GM12878 (cell line): ENCODE measurements at regions not wholly inside any gene's neighbourhood (a gene's known extent, or its start where the extent isn't known, plus 50 kb on each side); places are given as distances from the start of the nearest gene placed in this dataset.

Experiments
- ATAC-seq: fragments of 200-7000 bp; cut with Tn5 transposase; 3 replicates; pipeline ENCODE4 v1.9.1; 2020; ENCODE audit warnings: mild to moderate bottlenecking, moderate library complexity
- BruUV-seq: library from RNA; stranded (reverse); fragments of 400-500 nt; replicated peaks from 2 replicates; lab custom pipeline; 2021; lab: Mats Ljungman, UMichigan
- CTCF ChIA-PET: fragments of 300-600 bp; sonication (Branson Sonifier 250); formaldehyde crosslinking; extraction: SDS; loops from one replicate; lab custom pipeline; 2021; ENCODE audit warnings: inconsistent platforms; lab: Yijun Ruan, JAX
- POLR2A ChIA-PET: fragments of 350-600 bp; formaldehyde crosslinking; extraction: SDS; loops from one replicate; lab custom pipeline; 2021; ENCODE audit warnings: inconsistent platforms; lab: Charles Lee
- RAD21 ChIA-PET: fragments of 300-600 bp; sonication (Branson Sonifier 250); formaldehyde crosslinking; loops from one replicate; lab custom pipeline; 2023; ENCODE audit warnings: antibody characterized with exemption; ENCODE audit not compliant: unreplicated experiment; lab: Charles Lee
- SMC1A ChIA-PET: fragments of 300-600 bp; sonication (Branson Sonifier 250); formaldehyde crosslinking; loops from one replicate; lab custom pipeline; 2023; ENCODE audit not compliant: unreplicated experiment, uncharacterized antibody; lab: Charles Lee
- DNase-seq: peaks from one replicate; pipeline ENCODE4 v3.0.0-alpha.2; 2011; ENCODE audit warnings: low read depth, low spot score
- FAIRE-seq: peaks from 3 replicates; lab custom pipeline; 2011; peaks lifted over from hg19 to GRCh38; lab: Jason Lieb, UNC
- H2AFZ ChIP-seq: 2 replicates; pipeline ENCODE4 v1.6.0; 2011; ENCODE audit warnings: low read depth, low read length, control low read depth; ENCODE audit not compliant: control insufficient read depth
- H3K27ac ChIP-seq: 2 replicates; pipeline ENCODE4 v1.5.1; 2011; ENCODE audit warnings: control low read depth; ENCODE audit not compliant: control insufficient read depth, insufficient read depth
- H3K27me3 ChIP-seq, 2 experiments: replicated peaks in 1 of 2; 2 replicates each; pipeline versions ENCODE4 v1.6.0 to v1.6.1; 2011; ENCODE audit warnings: low read length in 1 of 2; ENCODE audit not compliant: control insufficient read depth in 2 of 2, insufficient read depth in 2 of 2
- H3K36me3 ChIP-seq, 2 experiments: 2 replicates each; pipeline ENCODE4 v1.5.1; 2011; ENCODE audit warnings: low read length in 1 of 2; ENCODE audit not compliant: control insufficient read depth in 2 of 2, insufficient read depth in 2 of 2
- H3K4me1 ChIP-seq: 2 replicates; pipeline ENCODE4 v1.6.1; 2011; ENCODE audit warnings: mild to moderate bottlenecking, low read length, moderate library complexity, mixed read lengths; ENCODE audit not compliant: control insufficient read depth, insufficient read depth
- H3K4me2 ChIP-seq: 2 replicates; pipeline ENCODE4 v1.6.0; 2011; ENCODE audit warnings: control low read depth; ENCODE audit not compliant: control insufficient read depth, insufficient read depth
- H3K4me3 ChIP-seq: fragments of 200-600 bp; sonication (generic); 2 replicates; pipeline ENCODE4 v1.5.1; 2016
- H3K79me2 ChIP-seq: 2 replicates; pipeline ENCODE4 v1.6.0; 2011; ENCODE audit warnings: low read length; ENCODE audit not compliant: control insufficient read depth, insufficient read depth
- H3K9ac ChIP-seq: 2 replicates; pipeline ENCODE4 v1.8.0; 2011; ENCODE audit warnings: low read length, control low read depth, mixed read lengths; ENCODE audit not compliant: control insufficient read depth, insufficient read depth
- H3K9me3 ChIP-seq: replicated peaks from 3 replicates; pipeline ENCODE4 v1.5.1; 2011; ENCODE audit warnings: mild to moderate bottlenecking, low read length; ENCODE audit not compliant: control insufficient read depth, insufficient read depth
- H4K20me1 ChIP-seq: 2 replicates; pipeline ENCODE4 v1.6.0; 2011; ENCODE audit not compliant: control insufficient read depth, insufficient read depth
- BACH1 ChIP-seq: fragments of 450-650 bp; IDR thresholded peaks from 2 replicates; pipeline ENCODE4 v1.6.1; 2017; ENCODE audit warnings: mild to moderate bottlenecking, borderline replicate concordance
- FOXK2 ChIP-seq: fragments of 450-650 bp; IDR thresholded peaks from 2 replicates; pipeline ENCODE4 v1.6.1; 2017; ENCODE audit warnings: mild to moderate bottlenecking, moderate library complexity
- FOXM1 ChIP-seq: IDR thresholded peaks from 2 replicates; pipeline ENCODE4 v1.6.1; 2012; ENCODE audit warnings: low read depth, mild to moderate bottlenecking, inconsistent platforms, low read length, moderate library complexity
- IKZF2 ChIP-seq, 2 experiments: fragments of 450-650 bp; IDR thresholded peaks; 2 replicates each; pipeline ENCODE4 v1.6.1; 2017; ENCODE audit warnings: mild to moderate bottlenecking in 2 of 2, moderate library complexity in 2 of 2
- MEF2B ChIP-seq: fragments of 450-650 bp; IDR thresholded peaks from 2 replicates; pipeline ENCODE4 v1.6.1; 2018; ENCODE audit warnings: mild to moderate bottlenecking, moderate library complexity; ENCODE audit not compliant: partially characterized antibody, poor library complexity, severe bottlenecking
- MTA2 ChIP-seq: fragments of 450-650 bp; IDR thresholded peaks from 2 replicates; pipeline ENCODE4 v1.6.1; 2016; ENCODE audit warnings: low read depth, mild to moderate bottlenecking, moderate library complexity
- MYB ChIP-seq: fragments of 150-350 bp; IDR thresholded peaks from 2 replicates; pipeline ENCODE4 v1.6.1; 2014; ENCODE audit warnings: mild to moderate bottlenecking, low read depth, low read length, borderline replicate concordance
- NBN ChIP-seq: fragments of 450-650 bp; IDR thresholded peaks from 2 replicates; pipeline ENCODE4 v1.6.1; 2016
- RELA ChIP-seq: fragments of 450-650 bp; IDR thresholded peaks from 2 replicates; pipeline ENCODE4 v1.8.0; 2014; ENCODE audit warnings: borderline replicate concordance; ENCODE audit not compliant: partially characterized antibody
- TARDBP ChIP-seq: IDR thresholded peaks from 2 replicates; pipeline ENCODE4 v1.6.1; 2016; ENCODE audit warnings: borderline replicate concordance
- TCF7 ChIP-seq: IDR thresholded peaks from 2 replicates; pipeline ENCODE4 v1.6.1; 2014; ENCODE audit warnings: antibody characterized with exemption, borderline replicate concordance
- ZNF274 ChIP-seq: IDR thresholded peaks from one replicate; pipeline ENCODE4 v1.8.0; 2011; ENCODE audit not compliant: insufficient read length, insufficient read depth
- WGBS: methylation state at CpG from one replicate; pipeline ENCODE4 v1.1.6; 2016; ENCODE audit warnings: low lambda C conversion rate; ENCODE audit not compliant: insufficient replicate concordance, insufficient coverage; ENCODE audit errors: missing lambda C conversion rate; 5-methylcytosine and 5-hydroxymethylcytosine counted together
- in situ Hi-C: fragments of 300-500 bp; cut with MboI; formaldehyde crosslinking; loops from 9 replicates; pipeline ENCODE4 v1.14.3; 2018; ENCODE audit warnings: mixed read lengths
- intact Hi-C: fragments of 100-400 bp; cut with micrococcal nuclease; formaldehyde crosslinking; loops from one replicate; pipeline ENCODE4 v1.14.2; 2022; ENCODE audit not compliant: unreplicated experiment
- TF ChIP-seq, protein P1 (sequence below): IDR thresholded peaks from 2 replicates; pipeline ENCODE4 v1.6.1; 2011; ENCODE audit warnings: borderline replicate concordance, low read depth, mild to moderate bottlenecking, moderate library complexity, mixed read lengths, low read length; ENCODE audit not compliant: insufficient read depth; ENCODE audit errors: extremely low read length
- TF ChIP-seq, protein P2 (sequence below): fragments of 450-650 bp; IDR thresholded peaks from 2 replicates; pipeline ENCODE4 v1.6.1; 2017; ENCODE audit warnings: mild to moderate bottlenecking, moderate library complexity
- TF ChIP-seq, protein P3 (sequence below): IDR thresholded peaks from 2 replicates; pipeline ENCODE4 v1.6.1; 2012; ENCODE audit warnings: low read length, inconsistent platforms

GRCh38 chrX:141759238-141759637 lies 60.7 kb upstream of the SPANXD start (continued):
- no peak for TF ChIP-seq TARDBP
- TF ChIP-seq, protein P1, sequence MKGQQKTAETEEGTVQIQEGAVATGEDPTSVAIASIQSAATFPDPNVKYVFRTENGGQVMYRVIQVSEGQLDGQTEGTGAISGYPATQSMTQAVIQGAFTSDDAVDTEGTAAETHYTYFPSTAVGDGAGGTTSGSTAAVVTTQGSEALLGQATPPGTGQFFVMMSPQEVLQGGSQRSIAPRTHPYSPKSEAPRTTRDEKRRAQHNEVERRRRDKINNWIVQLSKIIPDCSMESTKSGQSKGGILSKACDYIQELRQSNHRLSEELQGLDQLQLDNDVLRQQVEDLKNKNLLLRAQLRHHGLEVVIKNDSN: no peak
- TF ChIP-seq, protein P2, sequence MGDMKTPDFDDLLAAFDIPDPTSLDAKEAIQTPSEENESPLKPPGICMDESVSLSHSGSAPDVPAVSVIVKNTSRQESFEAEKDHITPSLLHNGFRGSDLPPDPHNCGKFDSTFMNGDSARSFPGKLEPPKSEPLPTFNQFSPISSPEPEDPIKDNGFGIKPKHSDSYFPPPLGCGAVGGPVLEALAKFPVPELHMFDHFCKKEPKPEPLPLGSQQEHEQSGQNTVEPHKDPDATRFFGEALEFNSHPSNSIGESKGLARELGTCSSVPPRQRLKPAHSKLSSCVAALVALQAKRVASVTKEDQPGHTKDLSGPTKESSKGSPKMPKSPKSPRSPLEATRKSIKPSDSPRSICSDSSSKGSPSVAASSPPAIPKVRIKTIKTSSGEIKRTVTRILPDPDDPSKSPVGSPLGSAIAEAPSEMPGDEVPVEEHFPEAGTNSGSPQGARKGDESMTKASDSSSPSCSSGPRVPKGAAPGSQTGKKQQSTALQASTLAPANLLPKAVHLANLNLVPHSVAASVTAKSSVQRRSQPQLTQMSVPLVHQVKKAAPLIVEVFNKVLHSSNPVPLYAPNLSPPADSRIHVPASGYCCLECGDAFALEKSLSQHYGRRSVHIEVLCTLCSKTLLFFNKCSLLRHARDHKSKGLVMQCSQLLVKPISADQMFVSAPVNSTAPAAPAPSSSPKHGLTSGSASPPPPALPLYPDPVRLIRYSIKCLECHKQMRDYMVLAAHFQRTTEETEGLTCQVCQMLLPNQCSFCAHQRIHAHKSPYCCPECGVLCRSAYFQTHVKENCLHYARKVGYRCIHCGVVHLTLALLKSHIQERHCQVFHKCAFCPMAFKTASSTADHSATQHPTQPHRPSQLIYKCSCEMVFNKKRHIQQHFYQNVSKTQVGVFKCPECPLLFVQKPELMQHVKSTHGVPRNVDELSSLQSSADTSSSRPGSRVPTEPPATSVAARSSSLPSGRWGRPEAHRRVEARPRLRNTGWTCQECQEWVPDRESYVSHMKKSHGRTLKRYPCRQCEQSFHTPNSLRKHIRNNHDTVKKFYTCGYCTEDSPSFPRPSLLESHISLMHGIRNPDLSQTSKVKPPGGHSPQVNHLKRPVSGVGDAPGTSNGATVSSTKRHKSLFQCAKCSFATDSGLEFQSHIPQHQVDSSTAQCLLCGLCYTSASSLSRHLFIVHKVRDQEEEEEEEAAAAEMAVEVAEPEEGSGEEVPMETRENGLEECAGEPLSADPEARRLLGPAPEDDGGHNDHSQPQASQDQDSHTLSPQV: no peak

DNA sequence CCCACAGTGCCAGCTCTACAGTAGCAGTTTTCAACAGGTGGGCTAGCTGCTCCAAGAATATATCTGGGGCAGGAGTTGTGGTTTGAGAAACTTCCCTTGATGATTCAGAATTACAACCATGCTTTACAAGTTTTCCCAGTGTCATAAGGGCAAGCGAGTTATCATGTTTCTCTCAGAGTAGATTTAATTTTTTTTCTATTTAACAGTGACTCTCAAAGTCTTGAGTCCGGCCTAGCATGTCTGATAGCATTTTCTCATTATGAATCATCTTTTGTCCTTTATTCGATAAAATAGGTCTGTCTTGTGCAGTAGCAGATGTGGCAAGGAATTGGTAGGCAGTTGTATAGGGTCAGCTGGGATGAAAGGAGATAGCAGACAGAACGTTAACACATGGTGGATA lies 62.2 kb upstream of the SPANXD start:
- CTCF ChIA-PET: no interaction called here
- H3K4me3 ChIP-seq: no peak overlapping the region
- no peak overlapping the region for H2AFZ ChIP-seq
- POLR2A ChIA-PET: no interaction called here
- SMC1A ChIA-PET: interaction anchor here (1.0 kb wide), 1 partner anchor 21 kb away, joined by 3 read pairs; no protein-coding TSS in a partner anchor
- DNase-seq (no peak), FAIRE-seq (no peak), ATAC-seq (no peak)
- intact Hi-C loops (no loop called here), in situ Hi-C loops (no loop called here)
- no peaks in the 10 kb centered on the region for H4K20me1 ChIP-seq
- BruUV-seq: no TSS peak
- no peaks in the 10 kb centered on the region for H3K79me2 ChIP-seq
- RAD21 ChIA-PET: no interaction called here
- H3K4me2 ChIP-seq: no peak overlapping the region
- no peak overlapping the region for H3K9ac ChIP-seq
- H3K27ac ChIP-seq: no peak overlapping the region
- WGBS: 23% methylated on average over 4 of the region's 4 CpGs
- no peaks in the 10 kb centered on the region for H3K9me3 ChIP-seq
- no peaks in the 10 kb centered on the region for H3K27me3 ChIP-seq
- H3K4me1 ChIP-seq: no peaks in the 10 kb centered on the region
- H3K36me3 ChIP-seq: no peaks in the 10 kb centered on the region
- TF ChIP-seq MTA2 (no peak), RELA (no peak), TCF7 (no peak), MEF2B (no peak), MYB (no peak), NBN (no peak), BACH1 (no peak), ZNF274 (no peak), FOXK2 (no peak), IKZF2 (IDR thresholded peaks at IDR 0.05) (no peak), FOXM1 (no peak)
- TF ChIP-seq, protein P3, sequence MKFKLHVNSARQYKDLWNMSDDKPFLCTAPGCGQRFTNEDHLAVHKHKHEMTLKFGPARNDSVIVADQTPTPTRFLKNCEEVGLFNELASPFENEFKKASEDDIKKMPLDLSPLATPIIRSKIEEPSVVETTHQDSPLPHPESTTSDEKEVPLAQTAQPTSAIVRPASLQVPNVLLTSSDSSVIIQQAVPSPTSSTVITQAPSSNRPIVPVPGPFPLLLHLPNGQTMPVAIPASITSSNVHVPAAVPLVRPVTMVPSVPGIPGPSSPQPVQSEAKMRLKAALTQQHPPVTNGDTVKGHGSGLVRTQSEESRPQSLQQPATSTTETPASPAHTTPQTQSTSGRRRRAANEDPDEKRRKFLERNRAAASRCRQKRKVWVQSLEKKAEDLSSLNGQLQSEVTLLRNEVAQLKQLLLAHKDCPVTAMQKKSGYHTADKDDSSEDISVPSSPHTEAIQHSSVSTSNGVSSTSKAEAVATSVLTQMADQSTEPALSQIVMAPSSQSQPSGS: no peak
